Loucy (cell line): ENCODE measurements at regions not wholly inside any gene's neighbourhood (a gene's known extent, or its start where the extent isn't known, plus 50 kb on each side); places are given as distances from the start of the nearest gene placed in this dataset.
"Not testable (repeated sequence)": the region's sequence is repeated elsewhere in the genome, so short reads cannot be mapped to it uniquely, and the experiment has no call there.

ENCODE experiments used
- H2AFZ ChIP-seq: fragments of 200-600 bp; sonication (generic); 2 replicates; pipeline ENCODE4 v1.6.0; 2016; ENCODE audit warnings: antibody characterized with exemption, mild to moderate bottlenecking, low read length, moderate library complexity
- H3F3A ChIP-seq: fragments of 200-600 bp; 2 replicates; pipeline ENCODE4 v1.6.0; 2016; ENCODE audit warnings: antibody characterized with exemption, low read depth, mild to moderate bottlenecking
- H3K27me3 ChIP-seq: fragments of 200-600 bp; sonication (generic); 2 replicates; pipeline ENCODE4 v1.6.1; 2014; ENCODE audit warnings: low read length, mild to moderate bottlenecking; ENCODE audit not compliant: insufficient read depth, poor library complexity, severe bottlenecking
- H3K36me3 ChIP-seq: fragments of 200-600 bp; sonication (generic); 2 replicates; pipeline ENCODE4 v1.6.1; 2016; ENCODE audit warnings: low read length; ENCODE audit not compliant: insufficient read depth
- H3K4me1 ChIP-seq: fragments of 200-600 bp; sonication (generic); 2 replicates; pipeline ENCODE4 v1.5.1; 2014; ENCODE audit warnings: low read length, mild to moderate bottlenecking; ENCODE audit not compliant: insufficient read depth, poor library complexity, severe bottlenecking
- H3K4me2 ChIP-seq: fragments of 200-600 bp; sonication (generic); 2 replicates; pipeline ENCODE4 v1.6.0; 2014; ENCODE audit warnings: antibody characterized with exemption, low read length, low read depth, mild to moderate bottlenecking; ENCODE audit not compliant: poor library complexity, severe bottlenecking
- H3K4me3 ChIP-seq: fragments of 200-600 bp; sonication (generic); 2 replicates; pipeline ENCODE4 v1.5.1; 2014; ENCODE audit warnings: low read length, mild to moderate bottlenecking, mixed read lengths; ENCODE audit not compliant: poor library complexity, severe bottlenecking
- H3K79me2 ChIP-seq: fragments of 200-600 bp; sonication (generic); 2 replicates; pipeline ENCODE4 v1.6.1; 2014; ENCODE audit warnings: low read length; ENCODE audit not compliant: insufficient read depth
- H3K9ac ChIP-seq: fragments of 200-600 bp; sonication (generic); 2 replicates; pipeline ENCODE4 v1.6.0; 2014; ENCODE audit warnings: mild to moderate bottlenecking, low read depth, low read length, moderate library complexity; ENCODE audit not compliant: poor library complexity, severe bottlenecking
- H3K9me2 ChIP-seq: fragments of 200-600 bp; sonication (generic); replicated peaks from 2 replicates; pipeline ENCODE4 v1.6.1; 2016; ENCODE audit warnings: low read depth, low read length, mixed read lengths
- H3K9me3 ChIP-seq: fragments of 200-600 bp; sonication (generic); 2 replicates; pipeline ENCODE4 v1.6.1; 2014; ENCODE audit warnings: mild to moderate bottlenecking, antibody characterized with exemption, low read length, low read depth; ENCODE audit not compliant: insufficient read depth
- H4K20me1 ChIP-seq: fragments of 200-600 bp; sonication (generic); 2 replicates; pipeline ENCODE4 v1.6.0; 2014; ENCODE audit warnings: antibody characterized with exemption, low read length, mild to moderate bottlenecking; ENCODE audit not compliant: insufficient read depth, poor library complexity, severe bottlenecking
- CTCF ChIP-seq: fragments of 200-600 bp; sonication (generic); conservative IDR thresholded peaks from 2 replicates; pipeline ENCODE4 v1.5.1; 2014; ENCODE audit warnings: mild to moderate bottlenecking, antibody characterized with exemption, low read length
- EZH2phosphoT487 ChIP-seq: fragments of 200-600 bp; IDR thresholded peaks from 2 replicates; pipeline ENCODE4 v1.6.1; 2018; ENCODE audit warnings: antibody characterized with exemption, mild to moderate bottlenecking, moderate library complexity, borderline replicate concordance

- H3K36me3 ChIP-seq: no peaks in the 10 kb centered on the region
- H3K4me3 ChIP-seq: no peak overlapping the region
- no peak overlapping the region for H2AFZ ChIP-seq
- no peak overlapping the region for H3K4me2 ChIP-seq
- H3F3A ChIP-seq: no peaks in the 10 kb centered on the region
- no peaks in the 10 kb centered on the region for H3K9me3 ChIP-seq
- H3K79me2 ChIP-seq: no peaks in the 10 kb centered on the region
- no peaks in the 10 kb centered on the region for H3K4me1 ChIP-seq
- TF ChIP-seq CTCF (no peak), EZH2phosphoT487 (no peak)
- H3K9ac ChIP-seq: no peak overlapping the region
- no peaks in the 10 kb centered on the region for H3K9me2 ChIP-seq
- no peaks in the 10 kb centered on the region for H4K20me1 ChIP-seq
- no peaks in the 10 kb centered on the region for H3K27me3 ChIP-seq
Observed at GRCh38 chr3:23130406-23130805, 72.7 kb upstream of the UBE2E2 start.

GRCh38 chr3:23135026-23135785 lies 67.9 kb upstream of the UBE2E2 start:
- no peak overlapping the region for H3K9ac ChIP-seq
- no peaks in the 10 kb centered on the region for H3K9me2 ChIP-seq
- TF ChIP-seq CTCF: no peak
- no peak for TF ChIP-seq EZH2phosphoT487
- H3K27me3 ChIP-seq: no peaks in the 10 kb centered on the region
- no peaks in the 10 kb centered on the region for H4K20me1 ChIP-seq
- H3F3A ChIP-seq: no peaks in the 10 kb centered on the region
- H3K4me1 ChIP-seq: no peaks in the 10 kb centered on the region
- no peak overlapping the region for H3K4me3 ChIP-seq
- H3K4me2 ChIP-seq: no peak overlapping the region
- no peaks in the 10 kb centered on the region for H3K79me2 ChIP-seq
- H2AFZ ChIP-seq: no peak overlapping the region
- H3K36me3 ChIP-seq: no peaks in the 10 kb centered on the region
- no peaks in the 10 kb centered on the region for H3K9me3 ChIP-seq

- Histone ChIP-seq H3K4me2 (no peak overlapping the region), H3K4me1 (no peaks in the 10 kb centered on the region), H3K9me3 (no peaks in the 10 kb centered on the region), H3F3A (no peaks in the 10 kb centered on the region), H3K9me2 (no peaks in the 10 kb centered on the region), H2AFZ (no peak overlapping the region), H3K4me3 (no peak overlapping the region), H4K20me1 (no peaks in the 10 kb centered on the region), H3K36me3 (no peaks in the 10 kb centered on the region), H3K9ac (no peak overlapping the region), H3K79me2 (no peaks in the 10 kb centered on the region), H3K27me3 (no peaks in the 10 kb centered on the region)
- TF ChIP-seq CTCF: no peak
- TF ChIP-seq EZH2phosphoT487: no peak
Observed at GRCh38 chr3:23136054-23136453, 67.1 kb upstream of the UBE2E2 start.

- peak overlapping the region; percentile 35 for H3K4me2 ChIP-seq
- H4K20me1 ChIP-seq, H2AFZ ChIP-seq, H3K4me3 ChIP-seq, H3F3A ChIP-seq, H3K9ac ChIP-seq, H3K36me3 ChIP-seq, H3K79me2 ChIP-seq, H3K9me3 ChIP-seq, H3K9me2 ChIP-seq, H3K27me3 ChIP-seq: not testable (repeated sequence)
- peaks cover 18% of the 10 kb centered on the region for H3K4me1 ChIP-seq
Observed at GRCh38 chr3:23144051-23144450, 59.1 kb upstream of the UBE2E2 start.
